ENCODE measurements at regions not wholly inside any gene's neighbourhood (a gene's known extent, or its start where the extent isn't known, plus 50 kb on each side); places are given as distances from the start of the nearest gene placed in this dataset.
A peak's percentile ranks its signal among the peaks of the same experiment; 100 is the strongest.
"Not testable (repeated sequence)": the region's sequence is repeated elsewhere in the genome, so short reads cannot be mapped to it uniquely, and the experiment has no call there.

GRCh38 chr1:228868731-228869024 lies 133.4 kb downstream of the RHOU start:
- DNase-seq (ENCODE audit: low read depth), result no peak

DNA sequence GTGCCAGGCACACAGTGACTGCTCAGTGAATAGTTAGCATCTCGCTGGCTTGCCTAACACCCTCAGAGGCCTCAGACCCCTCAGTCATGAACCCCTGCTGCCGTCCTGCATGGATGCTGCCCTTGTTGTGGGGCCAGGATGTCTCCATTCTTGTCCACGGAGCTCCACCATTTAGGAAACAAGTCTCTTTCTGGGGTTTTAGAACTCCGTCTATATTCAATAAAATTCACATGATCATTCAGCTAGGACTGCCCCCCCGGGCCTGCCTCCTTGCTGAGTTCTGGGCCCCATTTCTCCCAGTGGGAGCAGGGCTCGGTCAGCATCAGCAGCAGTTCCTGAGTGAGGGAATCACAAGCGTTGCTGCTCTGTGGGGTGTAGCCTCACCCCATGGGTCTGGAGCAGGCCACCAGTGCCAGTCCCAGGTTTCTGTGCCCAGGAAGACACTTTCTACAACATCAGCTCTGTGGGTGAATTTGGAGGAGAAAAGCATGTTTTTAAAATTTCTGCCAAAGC lies 134.1 kb downstream of the RHOU start:
- DNase-seq (ENCODE audit: low read depth), result no peak

- no peak for DNase-seq (ENCODE audit: low read depth)
Measured at GRCh38 chr1:228870041-228870713, 134.9 kb downstream of the RHOU start.

DNA sequence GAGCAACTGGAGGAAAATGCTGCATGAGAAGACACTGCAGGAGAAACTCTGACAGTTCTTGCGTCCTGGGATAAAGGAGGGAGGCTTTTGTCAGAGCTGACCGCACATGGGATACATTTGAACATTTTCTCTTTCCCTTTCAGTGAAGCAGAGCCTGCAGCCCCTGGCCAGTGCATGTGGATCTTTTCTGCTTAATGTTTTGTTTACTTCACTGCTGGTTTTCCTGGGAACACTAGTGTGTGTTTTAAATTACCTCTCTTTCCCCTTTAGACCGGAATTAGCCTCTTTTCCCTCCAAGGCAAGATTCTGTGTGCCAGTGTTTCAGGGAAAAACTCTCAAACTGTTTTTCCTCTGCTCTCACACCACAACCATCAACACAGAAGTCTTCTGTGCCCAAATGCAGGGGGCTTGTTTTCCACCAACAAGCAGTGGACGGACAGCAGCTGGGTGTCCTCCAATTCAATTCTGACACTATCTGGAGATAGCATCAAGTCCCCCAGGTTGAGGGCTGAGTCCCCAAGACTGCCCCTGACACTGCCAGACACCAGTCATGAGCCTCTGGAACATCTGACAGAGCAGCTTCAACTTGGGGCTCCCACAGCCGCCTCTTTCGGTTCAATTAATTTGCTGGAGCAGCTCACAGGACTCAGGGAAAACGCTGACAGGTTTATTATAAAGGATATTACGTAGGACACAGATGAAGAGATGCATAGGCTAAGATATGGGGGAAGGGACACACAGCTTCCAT lies 136.2 kb downstream of the RHOU start:
- DNase-seq (ENCODE audit: low read depth), result no peak

GRCh38 chr1:228872080-228872479 lies 136.8 kb downstream of the RHOU start:
- DNase-seq (ENCODE audit: low read depth), result no peak

- DNase-seq (ENCODE audit: low read depth), result no peak
Measured at GRCh38 chr1:228873709-228874108, 138.4 kb downstream of the RHOU start.

- peak; percentile 67 for DNase-seq (ENCODE audit: low read depth)
Measured at GRCh38 chr1:228875741-228876140, 140.5 kb downstream of the RHOU start.

GRCh38 chr1:228876187-228876586 lies 140.9 kb downstream of the RHOU start:
- DNase-seq (ENCODE audit: low read depth), result no peak

DNA sequence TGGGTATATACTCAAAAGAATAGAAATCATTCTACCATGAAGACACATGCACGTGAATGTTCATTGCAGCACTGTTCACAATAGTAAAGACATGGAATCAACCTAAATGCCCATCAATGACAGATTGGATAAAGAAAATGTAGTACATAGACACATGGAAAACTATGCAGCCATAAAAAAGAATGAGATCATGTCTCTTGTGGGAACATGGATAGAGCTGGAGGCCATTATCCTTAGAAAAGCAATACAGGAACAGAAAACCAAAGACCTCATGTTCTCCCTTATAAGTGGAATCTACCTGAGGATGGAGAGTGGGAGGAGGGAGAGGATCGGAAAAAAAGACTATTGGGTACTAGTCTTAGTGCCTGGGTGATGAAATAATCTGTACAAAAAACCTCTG lies 143.9 kb downstream of the RHOU start:
- DNase-seq (ENCODE audit: low read depth), result no peak

GRCh38 chr1:228882041-228882770 lies 146.9 kb downstream of the RHOU start:
- no peak for DNase-seq (ENCODE audit: low read depth)

- DNase-seq (ENCODE audit: low read depth), result no peak
Measured at GRCh38 chr1:228882771-228883450, 147.6 kb downstream of the RHOU start.

DNA sequence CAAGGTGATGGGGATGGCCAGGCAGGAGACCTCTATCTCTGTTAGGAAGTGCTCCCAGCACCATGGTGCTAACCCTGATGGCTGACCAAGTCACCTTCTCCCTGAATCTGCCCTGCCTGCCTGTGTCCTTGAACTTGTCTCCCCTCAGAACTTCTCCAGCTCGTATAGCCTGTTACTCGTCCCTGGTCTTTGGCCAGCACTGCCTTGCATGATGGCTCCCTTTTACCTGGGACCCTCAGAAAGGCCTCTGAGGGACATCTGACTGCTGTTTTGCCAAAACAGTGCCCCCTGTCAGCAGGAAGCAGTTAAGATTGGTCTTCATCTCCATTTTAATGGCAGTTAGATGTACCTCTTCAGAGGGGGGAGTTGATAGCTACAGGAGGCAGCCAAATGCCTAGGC lies 148.3 kb downstream of the RHOU start:
- DNase-seq (ENCODE audit: low read depth), result no peak

DNA sequence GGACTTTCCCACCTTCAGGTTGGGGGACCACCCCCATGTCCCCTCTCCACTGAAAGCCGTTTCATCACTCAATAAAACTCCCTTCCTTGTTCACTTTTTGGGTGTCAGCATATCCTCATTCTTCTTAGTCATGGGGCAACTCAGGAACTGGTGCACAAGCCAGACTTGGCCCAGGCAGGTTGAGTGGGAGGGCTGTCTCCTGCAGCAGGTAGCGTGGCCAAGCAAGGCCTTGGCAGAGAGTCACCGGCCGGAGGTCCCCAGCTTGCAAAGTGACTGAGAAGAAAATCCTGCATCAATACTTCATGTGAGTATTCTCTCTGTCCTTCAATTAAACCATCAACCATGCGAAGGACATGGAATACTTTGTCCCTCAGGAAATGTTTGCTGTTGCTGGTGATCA lies 148.9 kb downstream of the RHOU start:
- DNase-seq (ENCODE audit: low read depth), result no peak

DNA sequence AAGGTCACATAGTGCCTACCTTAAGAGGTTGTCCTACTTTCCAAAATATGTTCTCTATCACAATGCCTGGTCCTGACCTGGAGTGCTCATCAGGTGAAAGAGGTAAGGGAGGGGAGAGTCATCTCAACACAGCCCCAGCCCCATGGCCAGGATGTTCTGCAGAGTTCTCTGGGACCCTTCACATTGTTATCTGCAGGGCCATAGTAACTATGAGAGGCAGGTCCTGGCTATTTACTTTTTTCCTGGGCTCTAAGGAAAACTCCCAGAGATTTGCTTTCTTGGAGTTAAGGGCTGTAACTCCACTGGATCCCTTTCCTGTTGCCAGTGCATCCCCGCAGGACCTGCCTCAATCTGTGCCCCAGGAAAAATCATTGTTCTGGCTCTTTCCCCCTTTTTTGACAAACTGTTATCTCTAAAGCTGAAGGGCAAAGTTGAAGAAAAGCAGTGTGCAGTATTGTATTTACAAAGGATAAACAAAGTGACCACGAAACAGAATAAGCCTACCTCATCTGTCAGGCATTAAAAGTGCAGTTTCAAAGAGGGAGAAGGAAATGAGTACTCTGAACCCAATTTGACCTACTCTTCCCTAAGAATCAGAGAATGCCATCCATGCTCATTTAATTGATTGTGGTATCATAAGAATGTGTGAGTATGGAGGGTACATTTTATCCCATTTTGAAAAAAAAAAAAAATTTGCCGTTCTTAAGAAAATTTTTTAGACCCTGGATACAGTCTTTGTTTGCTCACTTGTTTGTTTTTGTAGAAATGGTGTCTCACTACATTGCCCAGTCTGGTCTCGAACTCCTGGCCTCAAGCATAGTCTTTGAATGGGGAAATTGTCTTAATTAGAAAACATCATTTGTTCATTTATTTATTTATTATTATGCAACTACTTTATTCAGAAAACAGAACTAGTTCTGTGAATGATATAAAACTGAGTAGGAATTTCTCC lies 149.6 kb downstream of the RHOU start:
- peak; percentile 75 for DNase-seq (ENCODE audit: low read depth)

- DNase-seq (ENCODE audit: low read depth), result no peak
Measured at GRCh38 chr1:228885845-228886244, 150.6 kb downstream of the RHOU start.

GRCh38 chr1:228887101-228887500 lies 151.8 kb downstream of the RHOU start:
- DNase-seq (ENCODE audit: low read depth), result no peak

DNA sequence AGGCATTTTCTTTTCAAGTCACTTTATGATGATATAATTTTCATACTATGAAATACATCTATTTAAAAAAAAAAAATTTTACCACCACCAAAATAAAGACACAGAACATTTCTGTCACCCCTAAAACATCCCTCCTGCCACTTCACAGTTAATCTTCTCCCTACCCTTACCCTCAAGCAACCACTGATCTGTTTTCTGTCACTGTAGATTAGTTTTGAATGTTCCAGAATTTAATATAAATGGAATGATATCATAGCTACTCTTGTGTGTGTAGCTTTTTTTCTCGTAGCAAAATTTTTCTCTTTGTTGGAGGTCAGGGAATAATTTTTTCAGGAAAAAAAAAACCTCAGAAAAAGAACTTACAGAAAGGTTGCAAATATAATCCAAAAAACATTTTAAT lies 152.7 kb downstream of the RHOU start:
- DNase-seq (ENCODE audit: low read depth), result no peak

- no peak for DNase-seq (ENCODE audit: low read depth)
Measured at GRCh38 chr1:228889289-228889688, 154.0 kb downstream of the RHOU start.

GRCh38 chr1:228891272-228892034 lies 156.2 kb downstream of the RHOU start:
- DNase-seq (ENCODE audit: low read depth), result peak; percentile 91

DNA sequence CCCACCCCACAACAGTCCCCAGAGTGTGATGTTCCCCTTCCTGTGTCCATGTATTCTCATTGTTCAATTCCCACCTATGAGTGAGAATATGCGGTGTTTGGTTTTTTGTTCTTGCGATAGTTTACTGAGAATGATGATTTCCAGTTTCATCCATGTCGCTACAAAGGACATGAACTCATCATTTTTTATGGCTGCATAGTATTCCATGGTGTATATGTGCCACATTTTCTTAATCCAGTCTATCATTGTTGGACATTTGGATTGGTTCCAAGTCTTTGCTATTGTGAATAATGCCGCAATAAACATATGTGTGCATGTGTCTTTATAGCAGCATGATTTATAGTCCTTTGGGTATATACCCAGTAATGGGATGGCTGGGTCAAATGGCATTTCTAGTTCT lies 156.9 kb downstream of the RHOU start:
- DNase-seq (ENCODE audit: low read depth), result not testable (repeated sequence)

All from amniotic epithelial cell (primary cell).